B cell (primary cell): ENCODE measurements at regions not wholly inside any gene's neighbourhood (a gene's known extent, or its start where the extent isn't known, plus 50 kb on each side); places are given as distances from the start of the nearest gene placed in this dataset.
"Not testable (repeated sequence)": the region's sequence is repeated elsewhere in the genome, so short reads cannot be mapped to it uniquely, and the experiment has no call there.

Source experiments
- EZH2 ChIP-seq: IDR thresholded peaks from 2 replicates; pipeline ENCODE4 v1.6.1; 2012; ENCODE audit warnings: borderline replicate concordance, low read depth, mild to moderate bottlenecking, moderate library complexity, low read length; ENCODE audit not compliant: insufficient read depth, poor library complexity, severe bottlenecking
- TF ChIP-seq, protein P1 (sequence below): fragments of 200-600 bp; IDR thresholded peaks from one replicate; pipeline ENCODE4 v1.8.0; 2022; ENCODE audit warnings: antibody characterized with exemption, mild to moderate bottlenecking

DNA sequence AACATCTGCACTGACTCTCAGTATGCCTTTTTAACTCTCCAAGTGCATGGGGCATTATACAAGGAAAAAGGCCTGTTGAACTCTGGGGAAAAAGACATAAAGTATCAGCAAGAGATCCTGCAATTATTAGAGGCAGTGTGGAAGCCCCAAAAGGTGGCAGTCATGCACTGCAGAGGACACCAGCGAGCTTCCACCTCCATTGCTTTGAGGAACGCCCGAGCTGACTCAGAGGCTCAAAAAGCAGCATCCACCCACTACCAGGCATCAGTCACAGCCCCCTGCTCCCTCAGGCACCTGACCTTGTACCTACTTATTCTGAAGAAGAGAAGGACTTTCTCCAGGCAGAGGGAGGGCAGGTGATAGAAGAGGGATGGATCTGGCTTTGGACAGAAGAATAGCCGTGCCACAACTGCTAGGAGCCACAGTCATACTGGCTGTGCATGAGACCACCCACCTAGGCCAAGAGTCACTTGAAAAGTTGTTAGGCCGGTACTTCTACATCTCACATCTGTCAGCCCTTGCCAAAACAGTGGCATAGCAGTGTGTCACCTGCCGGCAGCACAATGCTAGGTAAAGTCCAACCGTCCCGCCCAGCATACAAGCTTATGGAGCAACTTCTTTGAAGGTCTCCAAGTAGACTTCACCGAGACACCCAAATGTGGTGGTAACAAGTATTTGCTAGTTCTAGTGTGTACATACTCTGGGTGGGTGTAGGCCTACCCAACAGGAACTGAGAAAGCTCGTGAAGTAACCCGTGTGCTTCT is 439.1 kb upstream of the CA10 start:
- TF ChIP-seq, protein P1, sequence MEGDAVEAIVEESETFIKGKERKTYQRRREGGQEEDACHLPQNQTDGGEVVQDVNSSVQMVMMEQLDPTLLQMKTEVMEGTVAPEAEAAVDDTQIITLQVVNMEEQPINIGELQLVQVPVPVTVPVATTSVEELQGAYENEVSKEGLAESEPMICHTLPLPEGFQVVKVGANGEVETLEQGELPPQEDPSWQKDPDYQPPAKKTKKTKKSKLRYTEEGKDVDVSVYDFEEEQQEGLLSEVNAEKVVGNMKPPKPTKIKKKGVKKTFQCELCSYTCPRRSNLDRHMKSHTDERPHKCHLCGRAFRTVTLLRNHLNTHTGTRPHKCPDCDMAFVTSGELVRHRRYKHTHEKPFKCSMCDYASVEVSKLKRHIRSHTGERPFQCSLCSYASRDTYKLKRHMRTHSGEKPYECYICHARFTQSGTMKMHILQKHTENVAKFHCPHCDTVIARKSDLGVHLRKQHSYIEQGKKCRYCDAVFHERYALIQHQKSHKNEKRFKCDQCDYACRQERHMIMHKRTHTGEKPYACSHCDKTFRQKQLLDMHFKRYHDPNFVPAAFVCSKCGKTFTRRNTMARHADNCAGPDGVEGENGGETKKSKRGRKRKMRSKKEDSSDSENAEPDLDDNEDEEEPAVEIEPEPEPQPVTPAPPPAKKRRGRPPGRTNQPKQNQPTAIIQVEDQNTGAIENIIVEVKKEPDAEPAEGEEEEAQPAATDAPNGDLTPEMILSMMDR = not testable (repeated sequence)
- TF ChIP-seq EZH2 = not testable (repeated sequence)
